DMS153 treated with DMSO at 0.1 percent for 48 hours (cell line): ENCODE measurements at regions not wholly inside any gene's neighbourhood (a gene's known extent, or its start where the extent isn't known, plus 50 kb on each side); places are given as distances from the start of the nearest gene placed in this dataset.

Source experiments
- DNase-seq: peaks from one replicate; lab custom pipeline; 2025; ENCODE audit not compliant: unreplicated experiment; lab: John Stamatoyannopoulos, UW

GRCh38 chr1:72847651-72848050 lies 565.3 kb upstream of the NEGR1 start:
- no peak for DNase-seq

GRCh38 chr1:72846476-72847278 lies 564.3 kb upstream of the NEGR1 start:
- DNase-seq: no peak

DNA sequence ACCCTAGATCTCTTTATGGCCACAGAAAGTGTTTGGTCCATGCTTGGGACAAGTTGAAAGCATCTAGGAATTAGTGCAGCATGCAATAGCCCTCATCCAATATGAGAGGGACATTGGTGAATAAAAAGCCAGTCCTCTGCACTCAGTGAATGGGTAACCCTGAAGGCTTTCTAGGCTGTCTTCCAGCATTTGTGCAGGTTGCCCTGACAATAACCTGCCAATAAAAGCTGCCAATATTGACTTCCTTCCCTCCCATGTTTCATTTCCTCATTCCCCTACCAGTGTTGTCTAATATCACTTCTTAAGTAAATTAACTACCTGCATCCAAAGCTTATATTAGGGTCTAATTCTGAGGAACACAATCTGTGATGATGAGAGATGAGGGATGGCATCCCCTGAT lies 563.6 kb upstream of the NEGR1 start:
- DNase-seq: no peak

GRCh38 chr1:72845381-72845780 lies 563.0 kb upstream of the NEGR1 start:
- DNase-seq: no peak

- DNase-seq: no peak
These were observed 555.4 kb upstream of the NEGR1 start for GRCh38 chr1:72837781-72838180.

DNA sequence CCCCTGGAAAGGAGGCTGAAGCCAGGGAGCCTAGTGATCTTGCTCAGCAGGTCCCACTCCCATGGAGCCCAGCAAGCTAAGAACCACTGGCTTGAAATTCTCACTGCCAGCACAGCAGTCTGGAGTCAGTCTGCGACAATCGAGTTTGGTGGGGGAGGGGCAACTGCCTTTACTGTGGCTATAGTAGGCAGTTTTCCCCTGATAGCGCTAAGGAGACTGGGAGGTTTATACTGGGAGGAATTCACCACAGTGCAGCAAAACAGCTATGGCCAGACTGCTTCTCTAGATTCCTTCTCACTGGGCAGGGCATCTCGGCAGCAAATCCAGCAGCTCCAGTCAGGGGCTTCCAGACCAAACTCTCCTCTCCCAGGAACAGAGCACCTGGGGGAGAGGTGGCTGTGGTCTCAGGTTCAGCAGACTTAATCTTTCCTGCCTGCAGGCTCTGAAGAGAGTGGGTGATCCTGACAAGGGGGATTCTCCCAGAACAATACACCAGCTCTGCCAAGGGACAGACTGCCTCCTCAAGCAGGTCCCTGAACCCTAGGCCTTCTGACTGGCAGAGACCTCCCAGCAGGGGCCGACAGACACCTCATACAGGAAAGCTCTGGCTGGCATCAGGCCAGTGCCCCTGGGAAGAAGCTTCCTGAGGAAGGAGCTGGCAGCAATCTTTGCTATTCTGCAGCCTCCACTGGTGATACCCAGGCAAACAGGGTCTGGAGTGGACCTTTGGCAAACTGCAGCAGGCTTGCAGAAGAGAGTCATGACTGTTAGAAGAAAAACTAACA lies 548.5 kb upstream of the NEGR1 start:
- DNase-seq: no peak

DNA sequence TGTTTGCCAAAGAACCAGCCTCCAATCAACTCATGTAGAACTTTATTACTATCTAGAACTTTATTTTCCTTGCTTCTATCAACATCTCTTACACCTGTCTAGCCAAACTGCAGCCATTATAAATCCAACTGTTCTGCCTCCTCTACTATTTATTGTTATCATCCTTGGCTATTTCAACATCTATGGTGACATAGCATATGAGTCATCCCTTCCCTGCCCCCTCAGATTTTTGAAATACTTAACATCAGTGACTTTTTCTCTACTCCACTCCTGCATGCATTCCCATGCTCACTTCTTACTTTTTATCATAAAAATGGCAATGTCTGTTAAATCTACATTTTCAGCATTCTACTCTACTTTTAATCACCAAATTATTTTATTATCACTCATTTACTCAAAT lies 544.9 kb upstream of the NEGR1 start:
- no peak for DNase-seq

DNA sequence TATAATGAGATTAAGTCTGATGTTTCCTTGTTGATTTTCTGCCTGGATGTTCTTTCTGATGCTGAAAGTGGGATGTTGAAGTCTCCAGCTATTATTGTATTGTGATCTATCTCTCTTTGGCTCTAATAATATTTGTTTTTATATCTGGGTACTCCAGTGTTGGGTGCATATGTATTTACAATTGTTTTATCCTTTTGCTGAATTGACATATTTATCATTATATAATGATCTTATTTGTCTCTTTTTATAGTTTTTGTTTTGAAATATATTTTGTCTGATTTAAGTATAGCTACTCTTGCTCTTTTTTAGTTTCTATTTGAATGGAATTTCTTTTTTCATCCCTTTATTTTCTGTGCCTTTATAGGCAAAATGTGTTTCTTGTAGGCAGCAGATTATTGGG lies 522.2 kb upstream of the NEGR1 start:
- DNase-seq: no peak

- no peak for DNase-seq
These were observed 498.7 kb upstream of the NEGR1 start for GRCh38 chr1:72781038-72781437.

GRCh38 chr1:72780212-72780611 lies 497.9 kb upstream of the NEGR1 start:
- DNase-seq: no peak

- DNase-seq: no peak
These were observed 495.6 kb upstream of the NEGR1 start for GRCh38 chr1:72777918-72778317.

DNA sequence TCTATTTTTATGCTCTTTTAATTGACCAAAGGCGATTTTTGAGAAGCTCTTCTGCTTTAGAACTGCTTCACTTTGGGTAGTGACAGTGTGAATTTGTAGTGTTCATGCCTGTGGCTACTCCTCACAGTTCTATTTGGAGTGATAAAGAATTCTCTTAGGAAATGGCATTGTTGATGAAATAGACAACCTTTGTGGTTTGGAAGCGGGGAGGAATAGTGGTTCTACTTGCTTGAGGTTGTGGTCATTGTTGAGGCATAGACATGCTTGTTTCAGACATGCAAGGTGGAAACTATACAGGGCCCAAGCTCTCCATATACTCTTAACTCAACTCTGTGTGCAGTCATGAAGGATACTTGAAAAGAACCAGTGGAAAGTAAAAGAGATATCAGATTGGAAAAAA lies 481.1 kb upstream of the NEGR1 start:
- no peak for DNase-seq

GRCh38 chr1:72759486-72759885 lies 477.1 kb upstream of the NEGR1 start:
- no peak for DNase-seq

DNA sequence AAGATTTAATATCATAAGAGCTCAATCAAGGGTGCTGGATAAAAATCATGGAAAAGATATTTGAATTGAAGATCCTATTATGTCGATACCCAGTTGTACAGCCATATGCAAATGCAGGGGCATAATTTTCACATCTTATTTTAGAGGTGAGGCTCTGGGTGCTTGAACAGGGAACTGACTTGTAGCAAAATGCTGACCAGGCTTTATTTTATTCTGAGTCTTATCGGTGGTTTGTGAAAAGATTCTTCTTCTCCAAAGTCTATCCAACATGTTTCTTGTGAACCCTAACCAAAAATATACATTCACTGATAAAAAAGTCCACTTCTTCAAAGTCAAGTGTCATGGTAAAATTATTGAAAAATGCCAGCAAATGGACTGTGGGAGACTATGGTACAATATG lies 475.5 kb upstream of the NEGR1 start:
- no peak for DNase-seq

- no peak for DNase-seq
These were observed 463.1 kb upstream of the NEGR1 start for GRCh38 chr1:72745413-72745812.

DNA sequence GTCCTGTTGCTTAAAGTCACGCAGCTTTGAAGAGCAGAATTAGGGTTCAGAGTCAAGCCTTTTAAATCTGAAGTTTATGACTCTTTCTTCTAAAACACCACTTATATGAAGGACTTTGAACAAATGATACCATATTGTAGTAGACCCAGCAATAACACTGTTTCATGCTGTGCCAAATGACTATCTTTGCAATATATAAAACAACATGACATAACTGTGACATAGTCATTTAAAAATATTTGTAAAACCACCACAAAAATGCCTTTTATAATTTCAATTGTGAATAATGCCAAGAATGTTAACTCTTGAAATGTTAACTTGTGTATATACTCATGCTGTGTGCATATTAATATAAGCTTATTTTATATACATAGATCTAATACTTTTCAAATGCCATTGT lies 452.1 kb upstream of the NEGR1 start:
- no peak for DNase-seq

GRCh38 chr1:72724951-72725861 lies 442.9 kb upstream of the NEGR1 start:
- no peak for DNase-seq

- no peak for DNase-seq
These were observed 423.6 kb upstream of the NEGR1 start for GRCh38 chr1:72705921-72706320.

DNA sequence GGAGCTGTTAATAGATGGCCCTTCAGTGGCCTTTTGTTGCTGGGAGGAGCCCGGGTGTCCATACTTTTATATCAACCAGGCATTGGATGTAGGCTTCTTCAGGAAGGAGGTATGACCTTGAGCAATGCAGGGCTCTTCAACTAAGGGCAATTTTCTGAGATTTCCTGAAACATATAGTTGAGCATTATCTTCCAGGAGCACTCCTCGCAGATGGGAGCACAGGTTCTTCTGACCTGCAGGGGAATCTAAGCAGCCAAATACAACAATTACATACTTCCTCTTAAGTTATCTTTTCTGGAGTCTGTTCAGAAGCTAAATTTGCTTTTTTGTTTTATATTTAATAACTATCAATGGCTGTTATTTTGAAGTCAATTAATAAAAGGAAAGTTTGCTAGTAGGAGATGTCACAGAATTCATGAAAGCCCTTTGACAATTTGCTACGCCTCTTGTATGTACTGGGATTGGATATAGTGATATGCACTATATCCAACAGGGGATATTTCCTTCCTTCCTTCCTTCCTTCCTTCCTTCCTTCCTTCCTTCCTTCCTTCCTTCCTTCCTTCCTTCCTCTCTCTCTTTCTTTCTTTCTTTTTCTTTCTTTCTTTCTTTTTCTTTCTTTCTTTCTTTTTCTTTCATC lies 422.6 kb upstream of the NEGR1 start:
- DNase-seq: no peak

GRCh38 chr1:72697410-72697809 lies 415.1 kb upstream of the NEGR1 start:
- no peak for DNase-seq

GRCh38 chr1:72693899-72694298 lies 411.6 kb upstream of the NEGR1 start:
- no peak for DNase-seq
